CD4-positive, alpha-beta T cell (primary cell): ENCODE measurements at regions not wholly inside any gene's neighbourhood (a gene's known extent, or its start where the extent isn't known, plus 50 kb on each side); places are given as distances from the start of the nearest gene placed in this dataset.

ENCODE experiments used
- ATAC-seq: fragments of 200-7000 bp; cut with Tn5 transposase; one replicate; pipeline ENCODE4 v1.10.0; 2022; ENCODE audit warnings: mild to moderate bottlenecking; ENCODE audit not compliant: poor library complexity
- CTCF ChIA-PET: fragments of 350-600 bp; sonication (Branson Sonifier 250); formaldehyde crosslinking; loops from one replicate; lab custom pipeline; 2021; ENCODE audit warnings: antibody characterized with exemption, inconsistent platforms; lab: Charles Lee
- POLR2A ChIA-PET: fragments of 350-600 bp; sonication (Branson Sonifier 250); formaldehyde crosslinking; loops from one replicate; lab custom pipeline; 2021; ENCODE audit warnings: antibody characterized with exemption, inconsistent platforms; lab: Charles Lee
- DNase-seq, 14 experiments: peaks; one replicate each; pipeline ENCODE4 v3.0.0-alpha.2; 2013 to 2020; ENCODE audit warnings: mixed read lengths in 2 of 14
- H3K27ac ChIP-seq, 2 donors: one replicate each; pipeline versions ENCODE4 v1.5.1 to v1.7.0; 2013; ENCODE audit warnings: low read length in 2 of 2, low read depth in 1 of 2, mild to moderate bottlenecking in 1 of 2
- H3K27me3 ChIP-seq, 2 experiments: 1 replicate in 1 of 2; 2 replicates in 1 of 2; pipeline versions ENCODE4 v1.6.1 to v1.7.0; 2013; ENCODE audit warnings: low read length in 2 of 2, control low read depth in 1 of 2, mild to moderate bottlenecking in 1 of 2, moderate library complexity in 1 of 2; ENCODE audit not compliant: insufficient read depth in 2 of 2, control insufficient read depth in 1 of 2
- H3K36me3 ChIP-seq: one replicate; pipeline ENCODE4 v1.6.1; 2013; ENCODE audit warnings: low read length, control low read depth; ENCODE audit not compliant: insufficient read depth
- H3K4me1 ChIP-seq: one replicate; pipeline ENCODE4 v1.6.1; 2013; ENCODE audit warnings: low read length, control low read depth; ENCODE audit not compliant: insufficient read depth
- H3K4me3 ChIP-seq: one replicate; pipeline ENCODE4 v1.5.1; 2013; ENCODE audit warnings: mild to moderate bottlenecking, low read length, moderate library complexity
- H3K9me3 ChIP-seq, 2 experiments: 1 replicate in 1 of 2; 2 replicates in 1 of 2; pipeline versions ENCODE4 v1.6.1 to v1.7.0; 2013; ENCODE audit warnings: low read length in 2 of 2, mild to moderate bottlenecking in 2 of 2, control low read depth in 1 of 2, moderate library complexity in 1 of 2; ENCODE audit not compliant: control insufficient read depth in 1 of 2, insufficient read depth in 1 of 2
- H3K27ac Mint-ChIP-seq: one replicate; pipeline ENCODE4 v1.8.0; 2020; ENCODE audit warnings: mixed read lengths
- H3K27me3 Mint-ChIP-seq: one replicate; pipeline ENCODE4 v1.8.0; 2021; ENCODE audit warnings: mixed read lengths
- H3K36me3 Mint-ChIP-seq: one replicate; pipeline ENCODE4 v1.8.0; 2021; ENCODE audit warnings: low read depth, mixed read lengths
- H3K4me1 Mint-ChIP-seq: one replicate; pipeline ENCODE4 v1.8.0; 2021; ENCODE audit warnings: low read depth, mixed read lengths
- H3K4me3 Mint-ChIP-seq: one replicate; pipeline ENCODE4 v1.8.0; 2020; ENCODE audit warnings: mild to moderate bottlenecking, mixed read lengths
- H3K9me3 Mint-ChIP-seq: one replicate; pipeline ENCODE4 v1.8.0; 2020; ENCODE audit warnings: mixed read lengths
- CTCF ChIP-seq: fragments of 200-600 bp; IDR thresholded peaks from one replicate; pipeline ENCODE4 v1.8.0; 2022; ENCODE audit warnings: antibody characterized with exemption, mild to moderate bottlenecking
- intact Hi-C, 2 experiments: fragments of 100-400 bp; cut with DNase I in 1 of 2; cut with micrococcal nuclease in 1 of 2; formaldehyde crosslinking; loops; one replicate each; pipeline versions ENCODE4 v1.15.1 to v1.9.0; 2023 to 2025; cut with DNase I, micrococcal nuclease

GRCh38 chr10:33878238-33878786, 543.8 kb upstream of the NRP1 start:
- H3K36me3 Mint-ChIP-seq, result no peaks in the 10 kb centered on the region
- TF ChIP-seq CTCF, result no peak
- H3K4me1 ChIP-seq, result no peaks in the 10 kb centered on the region
- DNase-seq, result no peak
- no peak overlapping the region for H3K4me3 ChIP-seq
- CTCF ChIA-PET, result no interaction called here
- no peak overlapping the region for H3K4me3 Mint-ChIP-seq
- ATAC-seq, result no peak
- POLR2A ChIA-PET, result no interaction called here
- H3K27me3 ChIP-seq, result no peaks in the 10 kb centered on the region
- H3K9me3 Mint-ChIP-seq, result no peaks in the 10 kb centered on the region
- no peaks in the 10 kb centered on the region for H3K4me1 Mint-ChIP-seq
- no peak overlapping the region for H3K27ac Mint-ChIP-seq
- H3K27me3 Mint-ChIP-seq, result no peaks in the 10 kb centered on the region
- H3K36me3 ChIP-seq, result no peaks in the 10 kb centered on the region
- intact Hi-C loops, result no loop called here
- H3K27ac ChIP-seq, result no peak overlapping the region
- no peaks in the 10 kb centered on the region for H3K9me3 ChIP-seq

GRCh38 chr10:33876584-33877400, 542.3 kb upstream of the NRP1 start:
- H3K4me3 ChIP-seq, result no peak overlapping the region
- CTCF ChIA-PET, result no interaction called here
- H3K36me3 ChIP-seq, result no peaks in the 10 kb centered on the region
- TF ChIP-seq CTCF, result no peak
- no peaks in the 10 kb centered on the region for H3K9me3 Mint-ChIP-seq
- H3K27me3 Mint-ChIP-seq, result no peaks in the 10 kb centered on the region
- no peak overlapping the region for H3K27ac ChIP-seq
- POLR2A ChIA-PET, result no interaction called here
- ATAC-seq (no peak), DNase-seq (no peak)
- no peaks in the 10 kb centered on the region for H3K27me3 ChIP-seq
- intact Hi-C loops, result no loop called here
- no peaks in the 10 kb centered on the region for H3K9me3 ChIP-seq
- H3K4me1 Mint-ChIP-seq, result no peaks in the 10 kb centered on the region
- no peak overlapping the region for H3K4me3 Mint-ChIP-seq
- no peaks in the 10 kb centered on the region for H3K36me3 Mint-ChIP-seq
- H3K4me1 ChIP-seq, result no peaks in the 10 kb centered on the region
- no peak overlapping the region for H3K27ac Mint-ChIP-seq

- ATAC-seq (no peak), DNase-seq (no peak)
- no peak overlapping the region for H3K27ac Mint-ChIP-seq
- ChIA-PET CTCF (no interaction called here), POLR2A (no interaction called here)
- H3K4me1 Mint-ChIP-seq, result no peaks in the 10 kb centered on the region
- H3K4me1 ChIP-seq, result no peaks in the 10 kb centered on the region
- H3K27ac ChIP-seq, result no peak overlapping the region
- no peak for TF ChIP-seq CTCF
- no peaks in the 10 kb centered on the region for H3K36me3 Mint-ChIP-seq
- intact Hi-C loops, result no loop called here
- no peak overlapping the region for H3K4me3 ChIP-seq
- no peaks in the 10 kb centered on the region for H3K9me3 Mint-ChIP-seq
- no peak overlapping the region for H3K4me3 Mint-ChIP-seq
- no peaks in the 10 kb centered on the region for H3K9me3 ChIP-seq
- H3K27me3 Mint-ChIP-seq, result no peaks in the 10 kb centered on the region
- H3K36me3 ChIP-seq, result no peaks in the 10 kb centered on the region
- no peaks in the 10 kb centered on the region for H3K27me3 ChIP-seq
Observed at GRCh38 chr10:33875924-33876583, 541.6 kb upstream of the NRP1 start.
